ENCODE measurements at regions not wholly inside any gene's neighbourhood (a gene's known extent, or its start where the extent isn't known, plus 50 kb on each side); places are given as distances from the start of the nearest gene placed in this dataset.
"Not testable (repeated sequence)": the region's sequence is repeated elsewhere in the genome, so short reads cannot be mapped to it uniquely, and the experiment has no call there.

GRCh38 chr2:130289780-130290179 lies 52.9 kb upstream of the IMP4 start:
- no peak for DNase-seq
- no peak for ATAC-seq
- Mint-ChIP-seq H3K9me3 (no peaks in the 10 kb centered on the region), H3K4me3 (no peak overlapping the region), H3K27ac (no peak overlapping the region), H3K4me1 (no peaks in the 10 kb centered on the region), H3K36me3 (ENCODE audit: low read depth) (no peaks in the 10 kb centered on the region), H3K27me3 (peaks cover 22% of the 10 kb centered on the region)

DNA sequence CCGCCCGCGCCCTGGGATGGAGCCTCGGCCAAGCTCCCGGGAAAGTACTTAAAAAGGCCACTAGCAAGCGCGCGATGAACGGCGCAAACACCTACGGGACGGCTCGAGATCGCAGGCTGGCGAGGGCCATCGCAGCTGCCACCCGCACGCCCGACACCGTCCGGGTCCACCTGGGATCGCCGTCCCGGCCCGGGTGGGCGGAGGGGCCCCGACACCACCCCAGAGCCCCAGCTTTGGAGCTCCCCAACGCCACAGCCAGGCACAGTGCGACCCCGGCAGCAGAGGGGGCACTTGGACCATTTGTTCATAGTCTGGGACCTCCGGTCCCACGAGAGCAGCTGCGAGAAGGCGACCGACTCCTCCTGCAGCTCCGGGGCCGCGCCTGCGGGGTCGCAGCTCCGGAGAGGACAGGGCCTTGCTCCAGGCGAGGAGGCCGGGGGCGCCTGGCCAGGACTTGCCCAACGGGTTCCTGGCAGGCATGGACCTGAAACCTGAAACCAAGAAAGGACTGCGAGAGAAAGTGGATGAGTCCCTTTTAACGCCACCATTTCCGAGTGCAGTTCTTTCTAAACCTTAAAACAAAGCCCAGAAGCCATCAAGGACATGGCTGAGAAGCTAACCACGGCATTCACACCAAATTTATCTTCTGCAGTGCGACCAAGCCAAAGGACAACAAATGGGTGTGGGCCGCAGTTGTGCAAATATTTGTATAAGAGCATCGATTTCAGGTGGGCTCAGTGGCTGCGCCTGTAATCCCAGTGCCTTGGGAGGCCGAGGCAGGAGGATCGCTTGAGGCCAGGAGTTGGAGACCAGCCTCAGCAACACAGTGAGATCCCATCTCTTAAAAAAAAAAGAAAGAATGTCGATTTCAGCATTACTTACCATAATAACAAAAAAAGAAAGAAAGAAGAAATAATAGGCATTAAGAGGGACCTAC lies 54.0 kb upstream of the IMP4 start:
- Mint-ChIP-seq H3K36me3 (ENCODE audit: low read depth) (no peaks in the 10 kb centered on the region), H3K4me1 (no peaks in the 10 kb centered on the region), H3K4me3 (no peak overlapping the region), H3K27me3 (peaks cover 15% of the 10 kb centered on the region), H3K27ac (no peak overlapping the region), H3K9me3 (no peaks in the 10 kb centered on the region)
- ATAC-seq = peak; percentile 22
- DNase-seq = no peak

GRCh38 chr2:130287656-130288026 lies 55.1 kb upstream of the IMP4 start:
- H3K36me3 Mint-ChIP-seq (ENCODE audit: low read depth) = no peaks in the 10 kb centered on the region
- H3K27ac Mint-ChIP-seq = no peak overlapping the region
- H3K9me3 Mint-ChIP-seq = no peaks in the 10 kb centered on the region
- DNase-seq = no peak
- H3K27me3 Mint-ChIP-seq = peaks cover 12% of the 10 kb centered on the region
- no peaks in the 10 kb centered on the region for H3K4me1 Mint-ChIP-seq
- ATAC-seq = no peak
- H3K4me3 Mint-ChIP-seq = no peak overlapping the region

GRCh38 chr2:130286983-130287655 lies 55.6 kb upstream of the IMP4 start:
- no peaks in the 10 kb centered on the region for H3K4me1 Mint-ChIP-seq
- DNase-seq = no peak
- no peaks in the 10 kb centered on the region for H3K36me3 Mint-ChIP-seq (ENCODE audit: low read depth)
- H3K4me3 Mint-ChIP-seq = no peak overlapping the region
- ATAC-seq = no peak
- peaks cover 12% of the 10 kb centered on the region for H3K27me3 Mint-ChIP-seq
- H3K27ac Mint-ChIP-seq = no peak overlapping the region
- H3K9me3 Mint-ChIP-seq = no peaks in the 10 kb centered on the region

- peaks cover 10% of the 10 kb centered on the region for H3K27me3 Mint-ChIP-seq
- not testable (repeated sequence) for H3K9me3 Mint-ChIP-seq; DNase-seq; H3K36me3 Mint-ChIP-seq (ENCODE audit: low read depth); H3K4me3 Mint-ChIP-seq; H3K4me1 Mint-ChIP-seq; H3K27ac Mint-ChIP-seq; ATAC-seq
Measured at GRCh38 chr2:130283341-130283869, 59.3 kb upstream of the IMP4 start.

- H3K27me3 Mint-ChIP-seq; DNase-seq; H3K36me3 Mint-ChIP-seq (ENCODE audit: low read depth); H3K4me1 Mint-ChIP-seq; H3K9me3 Mint-ChIP-seq; H3K4me3 Mint-ChIP-seq; ATAC-seq; H3K27ac Mint-ChIP-seq: not testable (repeated sequence)
Measured at GRCh38 chr2:130279551-130279950, 63.1 kb upstream of the IMP4 start.

GRCh38 chr2:130268333-130268732 lies 70.1 kb upstream of the TUBA3E start:
- not testable (repeated sequence) for DNase-seq; H3K4me3 Mint-ChIP-seq; ATAC-seq; H3K4me1 Mint-ChIP-seq; H3K27me3 Mint-ChIP-seq; H3K27ac Mint-ChIP-seq; H3K36me3 Mint-ChIP-seq (ENCODE audit: low read depth)
- H3K9me3 Mint-ChIP-seq = peaks cover 17% of the 10 kb centered on the region

GRCh38 chr2:130267572-130267971 lies 69.3 kb upstream of the TUBA3E start:
- H3K9me3 Mint-ChIP-seq = peaks cover 17% of the 10 kb centered on the region
- H3K4me1 Mint-ChIP-seq; DNase-seq; H3K27me3 Mint-ChIP-seq; H3K27ac Mint-ChIP-seq; H3K4me3 Mint-ChIP-seq; ATAC-seq; H3K36me3 Mint-ChIP-seq (ENCODE audit: low read depth): not testable (repeated sequence)

DNA sequence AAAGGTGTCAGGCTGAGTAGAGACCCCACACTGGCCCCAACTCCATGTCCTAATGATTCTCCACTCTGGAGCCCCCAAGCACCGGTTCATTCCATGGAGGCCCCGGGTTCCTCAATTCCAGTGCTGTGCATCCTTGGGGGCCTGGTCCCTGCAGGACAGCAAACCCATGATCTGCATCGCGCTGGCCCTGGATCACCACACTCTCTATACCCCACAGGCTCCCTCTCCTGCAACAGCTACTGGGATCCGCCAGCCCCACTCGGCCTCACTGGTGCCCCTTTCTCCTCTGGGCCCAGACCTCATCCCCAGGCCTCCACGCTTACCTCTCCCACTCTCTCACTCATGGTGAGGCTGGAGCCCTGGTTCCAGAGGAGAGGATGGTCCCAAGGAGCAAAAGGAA lies 68.6 kb upstream of the TUBA3E start:
- not testable (repeated sequence) for DNase-seq; H3K27ac Mint-ChIP-seq; H3K36me3 Mint-ChIP-seq (ENCODE audit: low read depth); ATAC-seq; H3K27me3 Mint-ChIP-seq; H3K4me3 Mint-ChIP-seq; H3K4me1 Mint-ChIP-seq
- peaks cover 17% of the 10 kb centered on the region for H3K9me3 Mint-ChIP-seq

- H3K27me3 Mint-ChIP-seq; ATAC-seq; H3K9me3 Mint-ChIP-seq; H3K36me3 Mint-ChIP-seq (ENCODE audit: low read depth); H3K27ac Mint-ChIP-seq; DNase-seq; H3K4me3 Mint-ChIP-seq; H3K4me1 Mint-ChIP-seq: not testable (repeated sequence)
Measured at GRCh38 chr2:130265570-130266247, 67.5 kb upstream of the TUBA3E start.

- H3K36me3 Mint-ChIP-seq (ENCODE audit: low read depth); ATAC-seq; H3K27ac Mint-ChIP-seq: not testable (repeated sequence)
Measured at GRCh38 chr2:130264901-130265320, 66.7 kb upstream of the TUBA3E start.

GRCh38 chr2:130264501-130264900 lies 66.3 kb upstream of the TUBA3E start:
- peaks cover 16% of the 10 kb centered on the region for H3K27me3 Mint-ChIP-seq
- no peak overlapping the region for H3K4me3 Mint-ChIP-seq
- no peaks in the 10 kb centered on the region for H3K36me3 Mint-ChIP-seq (ENCODE audit: low read depth)
- H3K4me1 Mint-ChIP-seq = no peaks in the 10 kb centered on the region
- H3K27ac Mint-ChIP-seq = no peak overlapping the region
- DNase-seq = no peak
- H3K9me3 Mint-ChIP-seq = no peaks in the 10 kb centered on the region
- no peak for ATAC-seq

More at GRCh38 chr2:130264901-130265320, 66.7 kb upstream of the TUBA3E start:
- not testable (repeated sequence) for H3K9me3 Mint-ChIP-seq, H3K4me3 Mint-ChIP-seq, DNase-seq, H3K4me1 Mint-ChIP-seq
- peaks cover 12% of the 10 kb centered on the region for H3K27me3 Mint-ChIP-seq

DNA sequence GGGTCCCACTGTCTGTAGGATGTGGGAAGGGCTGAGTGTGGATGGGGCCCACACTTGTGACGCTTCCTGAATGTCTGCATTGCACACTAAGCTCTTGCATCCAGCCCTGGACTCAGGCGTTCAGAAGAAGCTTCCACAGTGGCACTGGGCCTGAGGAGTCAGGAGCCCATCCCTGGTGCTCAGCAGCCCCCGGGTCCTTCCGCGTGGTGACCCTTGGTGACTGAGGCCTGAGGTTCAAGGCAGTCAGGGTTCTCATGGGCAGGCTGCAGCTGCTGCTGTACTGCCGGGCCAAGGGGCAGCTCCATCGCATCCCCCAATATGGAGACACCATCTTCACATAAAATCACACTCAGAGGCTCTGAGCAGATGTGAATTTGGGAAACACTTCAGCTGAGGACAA lies 65.8 kb upstream of the TUBA3E start:
- Mint-ChIP-seq H3K27ac (no peak overlapping the region), H3K4me1 (no peaks in the 10 kb centered on the region), H3K36me3 (ENCODE audit: low read depth) (no peaks in the 10 kb centered on the region), H3K9me3 (no peaks in the 10 kb centered on the region), H3K4me3 (no peak overlapping the region), H3K27me3 (peaks cover 20% of the 10 kb centered on the region)
- DNase-seq = no peak
- ATAC-seq = no peak

- Mint-ChIP-seq H3K9me3 (no peaks in the 10 kb centered on the region), H3K4me3 (no peak overlapping the region), H3K36me3 (ENCODE audit: low read depth) (no peaks in the 10 kb centered on the region), H3K27me3 (peaks cover 24% of the 10 kb centered on the region), H3K27ac (no peak overlapping the region), H3K4me1 (no peaks in the 10 kb centered on the region)
- ATAC-seq = no peak
- DNase-seq = no peak
Measured at GRCh38 chr2:130263606-130264005, 65.4 kb upstream of the TUBA3E start.

Measured in activated naive CD8-positive, alpha-beta T cell treated with anti-CD3 and anti-CD28 coated beads, Interleukin-2, amount 50 U/mL, for 24 hours (primary cell).